GM18868 (cell line): ENCODE measurements at regions not wholly inside any gene's neighbourhood (a gene's known extent, or its start where the extent isn't known, plus 50 kb on each side); places are given as distances from the start of the nearest gene placed in this dataset.

Experiments
- ATAC-seq: cut with Tn5 transposase; IDR thresholded peaks from one replicate; pipeline ENCODE4 v1.9.1; 2021; ENCODE audit warnings: mild to moderate bottlenecking, moderate library complexity; ENCODE audit not compliant: unreplicated experiment

DNA sequence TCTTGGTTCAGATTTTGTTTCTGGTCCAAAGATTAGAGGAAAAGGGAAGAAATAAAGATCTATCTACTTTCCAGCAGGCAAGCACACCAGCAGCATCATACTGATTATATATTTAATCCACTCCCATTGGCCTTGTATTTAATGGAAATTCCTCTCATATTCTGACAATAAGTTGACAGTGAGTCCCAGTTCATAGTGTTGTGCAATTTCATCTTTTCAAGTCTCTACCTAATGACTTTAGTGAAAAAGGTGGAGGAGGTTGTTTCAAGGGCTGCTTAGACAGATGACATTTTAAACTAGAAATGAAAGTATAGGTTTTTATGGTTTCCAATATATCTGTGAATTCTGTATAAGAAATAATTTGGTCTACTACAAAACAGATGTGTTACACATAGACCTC is 298.6 kb downstream of the PABPC4L start:
- no peak for ATAC-seq

DNA sequence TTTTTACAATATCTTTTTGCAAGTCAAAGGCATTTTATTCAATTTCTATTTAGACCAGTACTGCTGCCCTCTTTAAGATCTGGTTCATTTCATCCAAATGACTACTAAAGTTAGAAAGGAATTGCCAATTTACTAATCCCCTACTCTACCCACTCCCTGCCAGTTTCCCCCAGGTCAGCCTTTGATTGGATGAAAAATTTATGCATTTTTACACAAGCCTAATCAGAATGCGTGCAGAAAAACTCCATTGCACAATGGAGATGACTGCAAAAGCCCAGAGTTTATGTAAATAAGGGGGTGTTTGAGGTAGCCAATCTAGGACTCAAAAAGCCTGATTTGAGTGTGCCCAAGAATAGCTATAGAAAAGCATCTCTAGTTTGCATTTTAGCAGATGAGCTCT is 310.6 kb downstream of the PABPC4L start:
- ATAC-seq = no peak

DNA sequence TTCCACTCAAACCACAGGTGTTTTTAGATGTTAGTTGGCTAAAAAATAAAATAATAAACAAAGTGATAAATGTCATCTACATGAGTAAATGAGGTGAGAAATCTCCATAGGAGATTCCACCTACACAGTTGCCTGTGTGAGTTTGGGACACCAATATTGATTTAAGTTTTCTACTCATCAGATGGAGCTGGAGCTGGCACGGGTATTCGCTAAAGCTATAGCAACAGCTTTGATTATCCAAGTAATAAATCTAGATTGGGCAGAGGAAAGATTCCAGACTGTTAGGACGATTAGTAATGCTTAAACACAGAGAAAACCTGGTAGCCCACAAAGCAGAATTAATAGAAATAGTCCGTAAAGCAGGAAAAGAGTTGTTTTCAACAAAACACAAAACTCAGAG is 313.9 kb downstream of the PABPC4L start:
- no peak for ATAC-seq

DNA sequence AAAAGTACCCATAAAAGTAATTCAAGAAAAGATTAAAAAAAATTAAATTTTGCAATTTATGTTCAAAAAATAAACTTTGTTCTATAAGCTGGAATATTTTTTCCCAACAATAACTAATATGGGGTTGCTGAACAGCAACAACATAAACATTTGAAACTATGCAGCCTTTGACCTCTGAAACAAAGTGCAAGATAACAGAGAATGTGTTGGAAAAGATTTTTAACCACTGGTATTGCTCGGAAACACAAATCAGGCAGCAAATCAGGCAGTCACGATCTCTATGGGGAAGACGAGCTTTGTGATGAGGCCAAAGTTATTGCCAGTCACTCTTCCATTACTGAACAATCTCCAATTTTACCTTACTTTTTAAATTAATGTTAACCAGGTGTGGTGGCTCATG is 332.1 kb downstream of the PABPC4L start:
- ATAC-seq = no peak

DNA sequence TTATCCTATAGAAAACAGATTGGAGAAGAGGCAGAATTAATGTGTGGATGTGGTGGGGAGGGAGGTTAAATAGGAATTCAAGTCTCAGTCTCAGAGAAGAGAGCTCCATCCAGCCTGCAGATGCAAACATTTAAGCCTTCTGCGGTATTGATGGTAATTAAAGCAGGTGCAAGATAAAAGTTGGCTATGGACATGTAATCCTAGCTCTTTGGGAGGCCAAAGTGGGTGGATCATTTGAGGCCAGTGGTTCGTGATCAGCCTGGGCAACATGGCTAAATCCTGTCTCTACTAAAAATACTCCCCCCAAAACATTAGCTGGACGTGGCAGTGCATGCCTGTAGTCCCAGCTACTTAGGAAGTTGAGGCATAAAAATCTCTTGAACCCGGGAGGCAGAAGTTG is 332.7 kb downstream of the PABPC4L start:
- no peak for ATAC-seq

DNA sequence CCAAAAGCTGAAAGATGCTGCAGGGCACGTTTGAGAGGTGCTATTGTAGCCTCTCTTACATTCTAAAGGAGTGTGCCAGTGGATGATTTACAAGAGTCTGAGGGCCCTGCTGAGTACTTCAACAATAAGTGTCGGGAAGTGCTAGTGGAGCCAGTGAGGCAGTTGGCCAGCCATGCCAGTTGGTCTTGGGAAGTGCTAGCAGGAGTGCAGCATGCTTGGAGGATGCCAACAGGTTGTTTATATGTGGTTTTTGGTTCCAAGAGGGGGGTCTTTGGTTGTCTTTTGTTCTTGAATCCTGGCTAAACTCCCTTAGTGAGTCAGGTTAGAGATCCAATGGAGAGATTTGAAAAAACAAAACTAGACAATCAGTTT is 335.3 kb downstream of the PABPC4L start:
- no peak for ATAC-seq

DNA sequence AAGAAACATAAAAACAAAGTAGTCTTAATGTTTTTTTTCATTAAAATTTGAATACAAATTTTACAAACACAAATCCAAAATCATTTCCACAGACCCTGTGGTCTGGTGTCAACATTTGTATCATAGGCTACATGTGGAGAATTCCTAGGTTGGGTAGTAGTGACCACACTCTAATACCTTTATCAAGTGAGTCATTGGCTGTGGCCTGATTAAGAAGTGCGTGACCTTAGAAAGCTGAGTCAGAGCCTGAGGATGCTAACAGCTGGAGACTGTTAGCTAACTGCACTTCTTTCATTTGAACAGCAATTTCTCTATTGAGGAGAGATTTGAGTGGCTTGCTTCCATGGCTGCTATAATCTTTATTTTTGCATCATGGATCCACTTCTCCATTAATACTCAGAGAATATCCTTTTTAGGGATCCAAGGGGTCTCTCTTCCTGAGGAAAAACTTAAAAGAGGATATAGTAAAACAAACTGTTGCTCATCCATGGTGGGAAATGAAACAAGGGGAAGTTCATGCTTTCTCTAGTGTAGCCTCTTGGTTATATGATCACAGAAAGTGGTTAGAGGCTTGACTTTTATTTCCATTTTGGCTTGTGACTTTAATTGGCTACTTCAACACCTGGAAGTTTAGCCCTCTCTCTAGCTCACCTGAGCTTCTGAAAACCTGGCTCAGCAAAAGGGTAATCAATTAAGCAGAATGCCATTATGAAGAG is 335.8 kb downstream of the PABPC4L start:
- ATAC-seq = no peak

DNA sequence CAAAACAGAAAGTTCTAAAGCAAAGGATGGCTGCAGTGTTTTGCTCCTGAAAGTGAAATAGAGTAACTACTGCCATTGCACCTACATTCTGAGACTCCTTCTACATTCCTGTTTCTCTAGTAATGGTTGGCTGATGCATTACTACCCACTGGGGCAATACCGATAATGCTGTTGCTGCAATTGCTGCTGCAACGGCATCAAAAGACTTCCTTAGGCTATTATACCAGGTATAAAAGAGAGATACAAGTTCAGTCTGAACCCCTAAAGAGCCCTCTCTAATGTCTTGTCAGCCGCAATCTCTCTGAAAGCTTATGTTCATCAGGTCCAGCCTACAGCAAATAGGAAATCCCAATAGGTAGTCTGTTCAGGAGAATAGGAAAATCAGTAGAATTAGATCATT is 338.4 kb downstream of the PABPC4L start:
- no peak for ATAC-seq

DNA sequence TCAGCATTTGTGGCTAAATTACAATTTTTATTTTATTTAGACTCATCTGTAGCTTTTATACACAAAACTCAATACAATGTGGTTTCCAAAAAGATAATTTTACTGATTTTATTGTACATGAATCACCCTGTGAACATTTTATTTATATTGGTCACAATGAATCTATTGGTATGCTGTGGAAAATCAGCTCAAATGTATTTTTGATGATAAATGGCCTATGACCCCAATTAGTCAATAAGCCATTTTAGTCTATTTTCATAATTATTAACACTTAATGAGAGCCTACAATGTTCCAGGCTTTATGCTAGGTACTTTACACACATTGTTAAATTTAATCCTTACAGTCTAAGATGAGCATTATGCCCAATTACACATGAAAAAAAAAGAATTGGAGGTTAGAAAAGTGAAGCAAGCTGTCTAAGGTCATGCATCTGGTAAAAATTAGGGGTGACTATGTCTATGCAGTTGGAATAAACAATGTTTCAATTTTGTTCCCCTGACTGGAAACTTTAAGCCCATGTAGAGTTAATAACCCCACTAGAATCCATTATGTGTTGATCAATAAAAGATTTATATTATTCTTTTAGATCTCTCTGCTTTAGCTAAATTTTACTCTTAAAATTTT is 344.7 kb downstream of the PABPC4L start:
- no peak for ATAC-seq

DNA sequence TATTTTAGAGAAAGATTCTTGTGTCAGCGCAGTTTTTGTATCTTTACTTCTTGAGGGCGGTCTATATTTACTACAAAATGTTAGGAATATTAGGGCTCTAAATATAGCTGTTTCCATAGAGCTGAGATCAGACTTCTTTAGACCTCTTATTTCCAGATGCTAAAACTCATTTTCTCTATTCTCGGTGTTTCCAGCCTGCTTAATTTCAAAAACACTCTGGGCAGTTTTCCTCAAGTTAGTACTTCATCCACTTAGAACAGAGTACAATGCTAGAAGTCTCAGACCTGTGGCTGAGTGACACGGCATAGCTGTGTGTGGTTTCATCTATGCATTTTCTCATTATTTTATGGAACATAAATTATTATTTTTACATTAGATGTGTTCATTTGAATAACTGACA is 346.6 kb downstream of the PABPC4L start:
- ATAC-seq = no peak

DNA sequence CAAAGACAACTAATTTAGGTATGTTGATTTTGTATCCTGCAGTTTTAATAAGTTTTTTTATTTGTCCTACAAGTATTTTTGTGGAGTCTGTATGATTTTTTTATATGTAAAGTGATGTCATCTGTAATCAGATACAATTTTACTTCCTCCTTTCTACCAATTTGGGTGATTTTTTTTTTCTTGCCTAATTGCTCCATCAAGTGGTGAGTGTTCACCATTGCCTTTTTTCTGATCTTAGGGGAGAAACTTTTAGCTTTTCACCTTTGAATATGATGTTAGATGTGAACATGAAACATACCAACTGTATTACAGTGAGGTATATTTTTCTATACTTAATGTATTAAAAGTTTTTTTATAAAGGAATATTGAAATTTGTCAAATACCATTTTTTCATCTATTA is 362.3 kb downstream of the PABPC4L start:
- no peak for ATAC-seq

DNA sequence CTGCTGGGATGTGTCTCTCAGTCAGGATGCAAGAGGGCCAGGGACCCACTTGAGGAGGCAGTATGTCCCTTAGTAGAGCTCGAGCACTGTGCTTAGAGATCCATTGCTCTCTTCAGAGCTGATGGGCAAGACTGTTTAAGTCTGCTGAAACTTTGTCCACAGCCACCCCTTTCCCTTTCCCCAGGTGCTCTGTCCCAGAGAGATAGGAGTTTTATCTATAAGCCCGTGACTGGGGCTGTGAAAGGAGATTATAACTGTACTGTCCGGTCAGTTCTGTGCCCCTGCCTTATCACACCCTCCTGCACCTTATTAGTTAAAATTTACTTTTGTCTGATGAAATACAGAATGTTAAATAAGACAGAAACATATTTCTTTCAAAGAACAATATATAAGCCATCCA is 378.4 kb downstream of the PABPC4L start:
- ATAC-seq = no peak

DNA sequence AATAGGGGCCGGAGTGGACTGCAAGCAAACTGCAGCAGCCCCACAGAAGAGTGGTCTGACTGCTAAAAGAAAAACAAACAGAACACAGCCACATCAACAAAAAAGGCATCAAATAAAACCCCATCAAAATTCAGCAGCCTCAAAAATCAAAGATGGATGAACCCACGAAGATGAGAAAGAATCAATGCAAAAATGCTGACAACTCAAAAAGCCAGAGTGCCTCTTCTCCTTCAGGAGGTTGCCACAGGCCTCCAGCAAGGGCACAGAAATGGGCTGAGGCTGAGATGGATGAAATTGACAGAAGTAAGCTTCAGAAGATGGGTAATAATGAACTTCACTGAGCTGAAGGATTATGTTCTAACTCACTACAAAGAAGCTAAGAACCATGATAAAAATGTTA is 388.6 kb downstream of the PABPC4L start:
- ATAC-seq = no peak

DNA sequence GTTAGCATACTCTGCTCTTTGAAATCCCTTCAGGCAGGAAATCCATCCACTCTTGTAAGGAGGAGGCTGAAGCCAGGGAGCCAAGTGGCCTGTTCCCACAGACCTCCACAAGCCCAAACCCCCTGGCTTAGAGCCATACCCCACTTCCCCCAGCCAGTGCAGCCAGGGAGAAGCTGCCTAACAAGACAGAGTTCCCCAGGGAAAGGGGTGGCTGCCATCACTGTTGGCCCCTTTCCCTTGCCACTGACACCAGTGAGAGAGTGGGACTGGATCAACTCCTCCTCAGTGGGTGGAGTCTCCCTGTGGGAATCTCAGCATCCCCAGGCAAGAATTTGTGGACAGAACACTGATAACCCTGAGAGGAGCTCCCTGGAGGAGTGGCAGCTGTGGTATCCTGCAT is 389.4 kb downstream of the PABPC4L start:
- no peak for ATAC-seq

DNA sequence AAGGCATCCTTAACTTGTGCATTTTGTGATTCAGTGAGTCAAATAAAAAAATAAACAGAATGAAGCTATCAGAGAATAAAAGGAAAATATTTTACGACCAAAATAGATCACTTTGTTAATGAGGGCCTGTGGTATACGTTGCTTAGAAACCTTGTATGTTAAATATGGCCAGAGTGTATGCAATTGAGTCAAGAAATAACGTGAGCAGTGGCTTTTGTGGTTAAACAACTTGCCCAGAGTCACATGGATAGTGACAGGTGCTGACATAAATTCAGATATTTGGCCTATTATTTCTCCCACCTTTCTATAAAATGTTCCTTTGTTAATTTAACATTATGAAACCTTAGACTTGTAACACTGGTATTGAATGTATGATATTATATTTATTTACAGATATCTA is 393.4 kb downstream of the PABPC4L start:
- no peak for ATAC-seq

DNA sequence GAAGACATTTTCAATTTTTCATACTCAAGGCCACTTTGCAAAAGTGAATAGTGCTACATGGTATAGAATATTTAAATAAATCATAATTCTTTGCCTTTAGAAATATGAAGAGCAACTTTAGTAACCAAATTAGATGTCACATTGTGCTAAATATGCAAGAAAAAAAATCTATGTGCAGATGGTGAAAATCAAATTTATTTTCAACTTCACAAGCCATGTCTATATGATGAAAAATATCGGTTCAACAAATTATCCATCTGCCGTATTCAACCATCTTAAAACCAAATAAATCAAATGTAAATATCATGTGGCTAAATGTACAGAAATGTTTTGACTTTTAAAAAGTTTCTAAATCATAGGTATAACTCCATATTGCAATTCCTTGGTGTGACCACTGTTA is 398.2 kb downstream of the PABPC4L start:
- no peak for ATAC-seq

DNA sequence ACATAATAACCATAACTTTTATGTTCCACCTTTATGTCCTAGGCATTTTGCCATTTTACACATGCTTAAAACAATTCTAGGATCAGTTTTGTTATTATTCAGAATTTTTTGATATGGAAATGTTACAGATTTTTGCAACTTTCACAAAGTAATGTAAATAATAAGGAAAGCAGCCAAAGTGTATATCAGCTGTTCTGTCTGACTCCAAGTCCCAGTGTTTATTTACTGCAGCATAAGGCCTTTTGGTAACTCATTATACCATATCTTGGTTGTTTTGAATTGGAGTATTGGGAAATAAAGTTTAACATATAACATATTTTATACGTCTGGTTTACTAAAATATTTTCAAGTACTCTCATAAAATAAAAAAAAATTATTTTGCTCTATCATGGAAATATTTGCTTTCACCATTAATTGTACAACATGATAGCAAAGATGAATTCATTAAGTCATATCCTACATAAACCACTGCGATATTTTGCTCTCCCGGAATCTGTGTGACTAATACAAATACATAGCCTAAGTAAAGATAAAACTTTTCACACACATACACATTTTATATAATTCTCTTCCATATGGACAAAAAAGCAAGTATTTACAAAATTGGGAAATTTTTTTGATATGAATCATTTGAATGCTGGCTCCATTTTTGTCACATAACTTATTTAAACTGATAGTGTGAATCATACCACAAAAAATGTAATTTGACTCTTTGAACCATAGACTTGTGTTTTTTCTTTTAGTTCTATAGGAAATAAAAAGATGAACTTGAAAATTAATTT is 399.0 kb downstream of the PABPC4L start:
- ATAC-seq = no peak

DNA sequence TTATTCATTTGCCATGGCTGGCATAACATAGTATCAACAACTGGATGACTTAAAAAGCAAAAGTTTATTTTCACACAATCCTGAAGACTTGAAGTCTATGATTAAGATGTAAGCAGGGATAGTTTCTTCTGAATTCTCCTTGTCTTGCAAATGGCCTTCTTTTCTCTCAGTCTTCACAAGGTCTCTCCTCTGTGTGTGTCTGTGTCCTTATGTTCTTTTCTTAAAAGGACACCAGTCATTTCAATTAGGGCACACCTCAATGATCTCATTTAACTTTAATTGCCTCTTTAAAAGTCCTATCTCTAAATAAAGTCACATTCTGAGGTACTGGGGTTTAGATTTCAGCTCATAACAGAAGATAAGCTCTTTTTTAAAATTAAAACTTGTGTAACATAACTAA is 399.7 kb downstream of the PABPC4L start:
- no peak for ATAC-seq

DNA sequence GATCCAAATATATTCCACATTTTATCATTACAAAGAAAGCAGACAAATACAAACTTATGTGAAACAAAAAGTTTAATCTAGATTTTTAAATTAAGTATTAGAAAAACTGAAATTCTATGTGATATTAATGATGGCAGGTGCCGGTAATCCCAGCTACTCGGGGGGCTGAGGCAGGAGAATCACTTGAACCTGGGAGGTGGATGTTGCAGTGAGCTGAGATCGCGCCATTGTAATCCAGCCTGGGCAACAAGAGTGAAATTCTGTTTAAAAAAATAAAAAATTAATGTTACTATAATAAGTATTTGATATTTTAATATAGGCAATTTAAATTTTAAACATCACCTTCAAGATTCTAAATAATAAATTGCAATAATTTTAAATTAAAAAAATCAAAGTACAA is 400.6 kb downstream of the PABPC4L start:
- ATAC-seq = no peak

DNA sequence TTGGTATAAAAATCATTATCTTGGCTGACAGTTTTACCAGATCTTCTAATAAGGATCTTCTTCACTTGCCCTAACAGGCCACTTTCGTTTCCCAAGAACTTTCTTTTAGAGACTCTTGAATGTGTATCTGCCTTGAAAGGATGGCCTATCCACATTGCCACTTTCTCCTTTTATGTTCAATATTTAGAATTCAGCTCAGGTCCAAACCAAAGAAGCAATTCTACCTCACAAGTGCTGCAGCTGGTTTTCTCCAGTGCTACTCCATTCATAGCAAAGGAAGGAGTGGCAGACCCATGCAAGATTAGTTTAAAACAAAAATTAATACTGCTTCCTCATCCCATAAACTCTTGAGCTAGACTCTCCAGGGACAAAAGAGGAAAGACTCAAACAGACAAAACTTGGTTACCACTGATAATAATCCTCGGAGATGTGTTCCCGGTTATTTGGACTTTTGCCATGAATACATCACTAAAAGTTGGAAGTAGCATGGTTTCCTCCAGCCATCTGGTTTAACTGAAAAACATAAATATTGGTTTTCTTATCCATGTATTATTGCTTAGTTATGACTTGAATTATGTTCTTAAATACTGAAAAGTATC is 401.8 kb downstream of the PABPC4L start:
- ATAC-seq = no peak

DNA sequence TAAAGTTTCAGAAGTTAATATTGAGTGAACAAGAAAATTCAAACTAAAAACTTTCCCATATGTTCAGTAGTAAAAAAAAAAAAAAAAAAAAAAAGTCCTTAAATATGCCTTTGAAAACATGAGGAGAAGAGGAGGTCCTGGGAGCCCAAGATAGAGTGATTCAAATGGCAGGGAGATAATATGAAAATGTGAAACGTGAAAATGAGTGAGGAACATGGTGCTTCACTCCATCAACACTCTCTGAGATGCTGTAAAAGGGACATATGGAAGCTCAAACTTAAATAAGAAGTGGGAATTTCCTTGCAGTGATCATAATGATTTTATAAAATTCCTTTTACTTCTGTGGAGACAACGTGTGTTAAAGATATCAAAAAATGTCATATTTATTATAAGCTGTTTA is 423.9 kb downstream of the PABPC4L start:
- no peak for ATAC-seq

DNA sequence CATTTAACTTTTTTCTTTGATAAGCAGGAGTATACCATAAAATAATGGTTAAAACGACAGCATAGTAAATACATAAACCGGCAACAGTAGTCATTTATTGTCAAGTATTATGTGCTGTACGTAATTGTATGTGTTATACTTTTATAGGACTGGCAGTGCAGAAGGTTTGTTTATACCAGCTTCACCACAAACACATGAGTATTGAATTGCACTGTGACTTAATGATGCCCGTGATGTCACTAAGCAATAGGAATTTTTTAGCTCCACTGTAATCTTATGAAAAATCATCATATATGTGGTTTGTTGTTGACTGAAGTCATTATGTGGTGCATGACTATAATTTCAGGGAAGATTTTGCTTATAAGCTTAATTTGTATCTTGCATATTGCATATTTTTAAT is 424.6 kb downstream of the PABPC4L start:
- ATAC-seq = no peak
